ENCODE measurements at regions not wholly inside any gene's neighbourhood (a gene's known extent, or its start where the extent isn't known, plus 50 kb on each side); places are given as distances from the start of the nearest gene placed in this dataset.
"Not testable (repeated sequence)": the region's sequence is repeated elsewhere in the genome, so short reads cannot be mapped to it uniquely, and the experiment has no call there.

GRCh38 chr10:14425034-14425433 is 94.3 kb upstream of the FRMD4A start:
- no peak for DNase-seq (ENCODE audit: low read depth in 3 of 3)

- no peak for DNase-seq (ENCODE audit: low read depth in 3 of 3)
Observed at GRCh38 chr10:14423111-14423744, 92.5 kb upstream of the FRMD4A start.

- DNase-seq (ENCODE audit: low read depth in 3 of 3) = no peak
Observed at GRCh38 chr10:14422431-14422830, 91.7 kb upstream of the FRMD4A start.

- no peak for DNase-seq (ENCODE audit: low read depth in 3 of 3)
Observed at GRCh38 chr10:14421941-14422340, 91.2 kb upstream of the FRMD4A start.

GRCh38 chr10:14417336-14417735 is 86.6 kb upstream of the FRMD4A start:
- not testable (repeated sequence) for DNase-seq (ENCODE audit: low read depth in 3 of 3)

- no peak for DNase-seq (ENCODE audit: low read depth in 3 of 3)
Observed at GRCh38 chr10:14416308-14416700, 85.6 kb upstream of the FRMD4A start.

GRCh38 chr10:14415676-14416307 is 85.1 kb upstream of the FRMD4A start:
- DNase-seq (ENCODE audit: low read depth in 3 of 3) = no peak

DNA sequence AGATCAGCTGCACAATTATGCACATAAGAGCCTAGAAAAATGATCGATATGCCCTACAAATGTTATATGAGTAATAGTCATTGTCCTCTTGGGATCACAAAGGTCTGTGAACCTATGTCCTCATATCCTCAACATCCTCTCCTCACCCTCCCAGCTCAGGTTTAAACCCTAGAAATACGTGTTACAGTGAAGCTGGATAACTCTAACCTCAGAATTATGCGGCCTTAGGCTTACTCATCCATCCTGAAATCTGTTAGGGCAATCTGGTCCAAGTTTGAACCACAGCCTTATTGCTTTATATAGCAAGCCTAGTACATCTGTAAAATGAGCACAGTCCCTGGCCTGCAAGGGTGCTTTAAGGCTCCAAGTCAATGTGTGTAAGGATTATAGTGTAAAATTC is 84.2 kb upstream of the FRMD4A start:
- no peak for DNase-seq (ENCODE audit: low read depth in 3 of 3)

- DNase-seq (ENCODE audit: low read depth in 3 of 3) = no peak
Observed at GRCh38 chr10:14413523-14413922, 82.8 kb upstream of the FRMD4A start.

- no peak for DNase-seq (ENCODE audit: low read depth in 3 of 3)
Observed at GRCh38 chr10:14412624-14413023, 81.9 kb upstream of the FRMD4A start.

- DNase-seq (ENCODE audit: low read depth in 3 of 3) = no peak
Observed at GRCh38 chr10:14409856-14410458, 79.2 kb upstream of the FRMD4A start.

DNA sequence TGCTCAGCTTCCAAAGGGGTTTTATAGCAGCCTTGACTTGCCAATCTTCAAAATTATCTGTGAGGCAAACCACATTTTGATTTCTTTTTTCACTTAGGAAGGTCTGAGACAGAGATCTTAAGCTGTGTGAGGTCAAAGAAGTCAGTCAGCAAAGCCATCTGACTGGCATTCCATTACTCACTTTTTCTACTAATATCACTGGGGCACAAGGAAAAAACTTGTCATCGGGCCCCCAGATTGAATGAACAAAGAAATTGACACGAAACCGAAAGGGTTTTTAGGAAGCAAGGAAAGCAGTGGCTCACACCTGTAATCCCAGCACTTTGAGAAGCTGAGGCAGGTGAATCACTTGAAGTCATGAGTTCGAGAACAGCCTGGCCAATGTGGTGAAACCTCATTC is 78.5 kb upstream of the FRMD4A start:
- peak in 2 of 3 experiments; percentile 12 to 15 for DNase-seq (ENCODE audit: low read depth in 3 of 3)

GRCh38 chr10:14408139-14408538 is 77.4 kb upstream of the FRMD4A start:
- DNase-seq (ENCODE audit: low read depth in 3 of 3) = no peak

GRCh38 chr10:14407567-14407966 is 76.8 kb upstream of the FRMD4A start:
- DNase-seq (ENCODE audit: low read depth in 3 of 3) = no peak

DNA sequence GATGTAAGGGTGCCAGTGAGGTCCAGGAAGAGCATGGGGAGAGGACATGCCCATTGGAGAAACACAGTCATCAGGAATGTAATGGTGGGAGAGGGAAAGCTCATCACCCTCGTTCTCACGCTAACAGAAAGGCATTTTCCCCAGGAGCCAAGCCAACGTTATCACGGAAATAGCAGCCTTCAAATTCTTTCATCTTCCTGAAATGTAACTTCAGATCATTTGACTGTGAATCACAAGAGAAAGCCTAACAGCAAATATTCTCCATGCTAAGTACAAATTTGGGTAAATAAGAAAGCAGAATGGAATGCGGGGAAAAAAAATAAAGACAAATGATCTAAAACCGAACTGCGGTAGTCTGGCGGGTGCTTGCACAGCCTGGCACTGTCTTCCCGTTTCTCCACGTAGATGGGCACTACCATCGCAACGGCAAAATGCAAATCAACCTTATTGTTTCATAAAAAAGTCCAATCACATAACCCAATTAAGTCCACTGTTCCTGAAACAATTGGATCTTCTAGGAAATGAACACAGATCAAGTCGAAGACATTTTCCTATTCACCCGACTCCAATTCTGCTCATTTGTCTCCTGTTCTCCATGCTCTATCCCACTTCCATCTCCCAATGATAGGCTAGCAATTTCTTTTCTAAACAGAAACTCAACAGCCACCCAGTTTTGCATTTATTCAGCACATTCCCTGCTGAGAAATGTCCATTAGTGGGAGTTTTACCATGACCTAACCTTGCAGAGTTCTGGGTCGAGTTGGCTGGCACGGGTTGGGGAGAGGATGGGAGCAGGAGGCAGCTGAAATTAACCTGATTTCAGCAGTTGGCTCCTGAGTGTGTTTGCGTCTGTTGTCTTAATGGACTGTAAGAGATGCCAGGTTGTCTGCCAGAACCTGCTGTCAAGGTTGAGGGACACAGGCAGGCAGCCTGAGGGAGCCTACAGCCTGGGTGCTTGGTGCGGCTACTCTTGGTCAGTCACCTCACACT is 74.6 kb upstream of the FRMD4A start:
- DNase-seq (ENCODE audit: low read depth in 3 of 3) = no peak

DNA sequence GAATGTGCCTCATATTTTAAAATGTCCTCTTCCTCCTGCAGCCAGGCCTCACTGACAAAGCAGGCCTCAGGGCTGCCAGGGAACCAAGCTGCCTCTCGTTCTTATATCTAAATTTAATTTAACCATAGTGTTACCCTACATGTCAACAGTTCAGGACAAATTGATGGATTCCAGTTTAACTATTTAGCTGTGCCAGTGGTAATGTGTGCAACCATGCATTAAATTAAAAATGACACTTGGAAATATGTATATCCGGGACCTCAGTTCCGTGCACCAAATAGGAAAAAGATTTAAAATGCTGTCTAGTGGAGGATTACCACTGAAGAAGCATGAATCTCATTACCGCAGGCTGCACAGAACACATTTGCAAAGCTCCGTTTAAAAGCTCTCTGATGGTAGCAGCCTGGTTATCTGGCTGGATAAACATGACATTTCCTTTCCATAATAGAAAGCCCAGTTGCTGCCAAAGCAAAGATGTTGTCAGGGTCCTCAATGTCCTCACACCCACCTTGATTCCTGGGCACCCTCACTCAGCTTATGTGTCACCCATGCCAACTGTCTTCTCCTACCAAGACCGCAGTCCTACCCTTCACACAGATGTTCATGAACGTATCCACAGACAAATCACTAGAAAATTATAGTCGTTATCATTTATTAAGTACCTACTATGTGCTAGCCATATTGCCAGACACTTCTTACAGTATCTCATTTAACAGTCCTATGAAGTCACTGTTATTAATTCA is 73.3 kb upstream of the FRMD4A start:
- DNase-seq (ENCODE audit: low read depth in 3 of 3) = no peak

GRCh38 chr10:14403359-14403758 is 72.6 kb upstream of the FRMD4A start:
- no peak for DNase-seq (ENCODE audit: low read depth in 3 of 3)

- DNase-seq (ENCODE audit: low read depth in 3 of 3) = no peak
Observed at GRCh38 chr10:14399641-14400040, 68.9 kb upstream of the FRMD4A start.

DNA sequence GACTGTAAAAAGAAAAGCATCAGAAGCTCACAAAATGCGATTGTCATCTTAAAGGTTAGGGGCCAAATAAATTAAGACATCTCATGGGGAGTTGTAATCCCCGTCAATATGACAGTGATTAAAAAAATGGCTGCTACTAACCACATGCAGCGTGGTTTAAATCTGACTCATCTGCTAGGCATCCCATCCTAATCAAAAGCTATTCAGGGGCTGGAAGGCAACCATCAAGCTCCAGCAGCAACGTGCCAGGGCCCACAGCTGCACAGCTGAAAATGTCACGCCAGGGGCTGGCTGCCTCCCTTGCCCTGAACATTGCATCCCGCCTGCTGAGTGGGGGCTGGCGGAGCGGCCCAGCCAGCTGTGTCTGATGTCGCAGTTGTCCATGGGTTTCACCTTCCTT is 66.3 kb upstream of the FRMD4A start:
- no peak for DNase-seq (ENCODE audit: low read depth in 3 of 3)

DNA sequence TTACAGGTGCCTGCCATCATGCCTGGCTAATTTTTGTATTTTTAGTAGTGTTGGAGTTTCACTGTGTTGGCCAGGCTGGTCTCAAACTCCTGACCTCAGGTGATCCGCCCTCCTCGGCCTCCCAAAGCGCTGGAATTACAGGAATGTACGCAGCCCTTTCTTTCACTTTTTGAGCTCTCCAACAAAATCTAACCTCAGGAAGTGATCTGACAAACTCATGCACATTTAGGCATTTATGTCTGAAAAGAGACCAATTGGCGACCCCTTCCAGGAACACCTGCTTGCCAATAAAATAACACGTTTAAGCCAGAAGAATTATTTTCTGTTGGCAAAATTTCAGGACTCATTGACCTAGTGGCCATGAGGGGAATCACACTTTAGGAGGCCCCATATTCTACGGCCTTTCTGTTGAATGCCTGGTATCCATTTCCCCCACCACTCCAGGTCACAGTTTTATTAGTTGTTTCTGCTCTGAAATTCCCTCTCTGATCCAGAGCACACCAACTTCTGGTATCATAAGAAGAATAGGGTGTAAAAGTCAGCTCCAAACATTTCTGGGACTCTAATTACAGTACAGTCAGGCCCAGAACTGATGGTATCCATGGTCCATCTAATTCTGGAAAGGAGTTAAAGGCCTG is 65.8 kb upstream of the FRMD4A start:
- no peak for DNase-seq (ENCODE audit: low read depth in 3 of 3)

- no peak for DNase-seq (ENCODE audit: low read depth in 3 of 3)
Observed at GRCh38 chr10:14394179-14394578, 63.5 kb upstream of the FRMD4A start.
